DOHH2 (cell line): ENCODE measurements at regions not wholly inside any gene's neighbourhood (a gene's known extent, or its start where the extent isn't known, plus 50 kb on each side); places are given as distances from the start of the nearest gene placed in this dataset.

ENCODE experiments used
- CTCF ChIP-seq: fragments of 200-600 bp; sonication (generic); IDR thresholded peaks from one replicate; pipeline ENCODE4 v1.5.1; 2014; ENCODE audit warnings: antibody characterized with exemption, mild to moderate bottlenecking, low read depth, low read length; ENCODE audit not compliant: poor library complexity, severe bottlenecking
- EZH2phosphoT487 ChIP-seq: fragments of 200-600 bp; sonication (generic); IDR thresholded peaks from 2 replicates; pipeline ENCODE4 v1.6.1; 2017; ENCODE audit warnings: borderline replicate concordance, mild to moderate bottlenecking, antibody characterized with exemption, low read length, moderate library complexity, mixed read lengths

- TF ChIP-seq CTCF (no peak), EZH2phosphoT487 (no peak)
These were observed 290.4 kb downstream of the MAP2K6 start for GRCh38 chr17:69704935-69705334.
